HG02798 (cell line): ENCODE measurements at regions not wholly inside any gene's neighbourhood (a gene's known extent, or its start where the extent isn't known, plus 50 kb on each side); places are given as distances from the start of the nearest gene placed in this dataset.
"Not testable (repeated sequence)": the region's sequence is repeated elsewhere in the genome, so short reads cannot be mapped to it uniquely, and the experiment has no call there.

Experiments
- ATAC-seq: cut with Tn5 transposase; IDR thresholded peaks from one replicate; pipeline ENCODE4 v1.9.1; 2021; ENCODE audit warnings: mild to moderate bottlenecking; ENCODE audit not compliant: unreplicated experiment, poor library complexity

DNA sequence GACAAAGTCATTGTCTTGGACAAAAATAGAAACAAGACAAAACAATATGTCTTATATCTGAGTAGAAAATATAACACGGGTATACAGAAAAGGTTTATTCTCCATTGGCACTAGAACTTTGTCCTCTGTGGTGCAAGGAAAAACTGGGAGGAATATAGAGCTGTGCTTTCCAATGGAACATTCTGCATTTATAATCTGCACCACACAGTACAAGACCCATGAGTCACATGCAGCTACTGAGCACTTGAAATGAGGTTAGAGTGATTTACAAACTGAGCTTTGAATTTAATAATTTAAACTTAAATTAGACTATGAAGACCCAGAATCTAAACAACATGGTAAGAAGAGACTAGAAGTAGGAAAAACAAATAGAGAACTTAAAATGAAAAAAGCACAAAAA is 86.1 kb downstream of the RAP2A start:
- no peak for ATAC-seq

DNA sequence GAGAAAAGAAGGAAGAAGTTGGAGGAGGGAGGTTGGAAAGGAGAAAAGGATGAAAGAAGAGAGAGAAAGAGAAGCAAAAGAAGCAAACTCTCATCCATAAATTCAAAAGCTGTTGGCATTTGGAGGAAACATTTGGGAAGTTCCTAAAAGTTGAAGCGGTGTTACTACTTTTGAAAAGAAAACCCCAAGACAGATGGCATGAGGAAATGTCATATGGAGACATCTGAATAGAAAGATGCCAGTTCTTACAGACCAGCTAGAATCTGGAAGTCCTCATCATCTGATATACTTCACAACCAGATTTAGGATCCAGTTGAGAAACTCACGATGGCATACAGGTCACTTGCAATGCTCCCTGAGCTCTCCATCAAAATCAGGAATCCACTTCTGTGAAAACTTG is 86.9 kb downstream of the RAP2A start:
- ATAC-seq, result no peak

DNA sequence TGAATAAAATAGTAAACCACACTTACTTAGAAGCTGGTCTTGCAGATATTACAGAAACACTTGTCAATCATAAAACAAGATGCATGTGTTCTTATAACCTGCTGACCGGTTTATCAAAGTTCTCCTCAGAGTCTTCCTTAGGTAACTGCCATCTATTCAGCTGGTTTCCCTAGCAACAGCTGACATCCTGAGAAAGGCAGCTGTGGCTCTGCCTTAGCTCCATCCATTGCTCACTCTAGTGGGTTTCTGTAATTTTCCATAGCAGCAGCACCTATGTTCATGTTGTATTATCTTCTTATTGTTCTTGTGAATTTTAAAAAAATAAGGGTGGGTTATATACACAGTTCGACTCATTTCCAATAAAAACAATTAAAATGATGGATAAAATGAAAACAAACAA is 87.8 kb downstream of the RAP2A start:
- ATAC-seq, result no peak

DNA sequence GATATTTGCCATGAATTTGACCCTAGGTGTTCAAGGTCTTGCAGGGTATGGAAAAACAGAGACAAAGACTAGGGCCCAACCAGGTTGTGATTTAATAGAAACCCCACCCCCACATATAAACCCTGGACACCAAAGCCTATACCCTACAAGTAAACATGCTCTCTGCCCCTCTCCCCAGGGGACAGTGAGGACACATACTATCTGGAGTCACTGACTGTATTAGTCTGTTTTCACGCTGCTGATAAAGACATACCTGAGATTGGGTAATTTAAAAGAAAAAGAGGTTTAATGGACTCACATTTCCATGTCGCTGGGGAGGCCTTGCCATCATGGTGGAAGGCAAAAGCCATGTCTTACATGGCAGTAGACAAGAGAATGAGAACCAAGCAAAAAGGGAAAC is 88.3 kb downstream of the RAP2A start:
- ATAC-seq, result no peak

DNA sequence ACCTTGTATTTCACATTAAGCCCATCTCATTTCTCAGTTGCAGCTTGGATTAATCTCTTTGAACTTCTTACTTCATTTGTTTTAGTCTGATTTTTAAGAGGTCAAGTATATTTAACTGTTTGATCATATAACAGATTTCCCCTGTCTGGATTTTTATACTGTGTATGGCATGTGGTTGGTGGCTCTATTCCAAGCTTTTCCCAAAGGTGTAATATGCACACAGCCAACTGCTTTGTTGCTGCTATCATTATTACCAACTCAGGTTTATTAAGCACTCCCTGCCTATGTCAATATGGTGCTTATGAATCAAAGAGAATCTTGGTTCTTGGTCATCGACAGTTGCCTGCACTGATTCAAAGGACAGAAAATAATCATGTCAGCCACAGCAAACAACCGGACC is 92.6 kb downstream of the RAP2A start:
- no peak for ATAC-seq

DNA sequence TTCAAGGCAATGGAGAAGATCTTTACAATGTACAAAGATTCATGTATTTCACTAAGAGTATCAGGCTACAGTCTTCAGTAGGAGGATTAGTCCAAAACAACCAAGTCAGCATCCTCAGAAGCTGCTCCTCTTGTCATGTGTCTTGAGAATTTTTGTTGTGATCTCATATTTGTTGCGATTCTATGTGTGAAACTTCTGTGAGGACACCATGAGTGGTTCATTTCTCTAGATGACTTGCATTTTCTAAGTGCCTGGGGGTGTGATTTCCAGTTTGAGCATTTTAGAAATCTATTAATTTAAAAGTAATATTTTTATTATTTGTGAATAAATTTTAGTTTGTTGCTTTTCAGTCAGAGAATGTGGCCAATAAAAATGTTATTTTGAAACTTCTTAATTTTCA is 94.5 kb downstream of the RAP2A start:
- no peak for ATAC-seq

DNA sequence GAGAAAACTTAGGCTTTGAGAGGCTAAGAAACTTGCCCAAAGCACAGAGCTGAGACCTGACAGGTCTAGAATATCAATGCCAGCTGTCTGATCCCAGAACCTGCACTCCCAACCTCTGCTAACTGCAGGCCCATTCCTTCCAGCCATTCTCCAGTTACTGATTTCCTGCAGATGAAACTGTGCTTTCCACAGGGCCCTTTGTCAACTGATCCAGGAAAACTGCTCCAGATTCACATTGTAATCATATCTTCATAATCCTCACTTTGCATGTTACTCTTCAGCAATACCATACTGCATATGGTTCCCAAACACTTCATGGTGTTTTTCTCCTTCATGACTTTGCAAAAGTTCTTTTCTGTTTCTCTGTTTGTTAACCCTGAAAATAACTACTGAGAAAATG is 100.6 kb downstream of the RAP2A start:
- no peak for ATAC-seq

DNA sequence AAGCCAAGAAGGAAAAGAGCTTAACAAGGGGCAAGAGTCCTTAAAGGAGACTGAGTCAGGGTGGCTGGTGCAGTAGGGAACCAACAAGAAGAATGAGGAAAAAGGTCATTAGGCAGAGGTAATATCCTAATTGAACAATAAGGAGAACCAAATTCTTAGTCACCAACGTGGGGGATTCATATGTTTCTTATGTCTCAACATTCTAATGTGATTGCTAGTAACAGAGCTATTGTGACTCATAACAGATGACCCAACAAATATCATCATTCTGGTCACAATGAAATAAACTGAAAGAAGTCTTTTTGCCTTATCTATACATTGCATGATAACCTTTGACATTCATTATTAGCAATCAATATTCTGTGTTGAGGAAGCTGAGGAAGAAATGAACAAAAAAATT is 101.6 kb downstream of the RAP2A start:
- ATAC-seq, result no peak

DNA sequence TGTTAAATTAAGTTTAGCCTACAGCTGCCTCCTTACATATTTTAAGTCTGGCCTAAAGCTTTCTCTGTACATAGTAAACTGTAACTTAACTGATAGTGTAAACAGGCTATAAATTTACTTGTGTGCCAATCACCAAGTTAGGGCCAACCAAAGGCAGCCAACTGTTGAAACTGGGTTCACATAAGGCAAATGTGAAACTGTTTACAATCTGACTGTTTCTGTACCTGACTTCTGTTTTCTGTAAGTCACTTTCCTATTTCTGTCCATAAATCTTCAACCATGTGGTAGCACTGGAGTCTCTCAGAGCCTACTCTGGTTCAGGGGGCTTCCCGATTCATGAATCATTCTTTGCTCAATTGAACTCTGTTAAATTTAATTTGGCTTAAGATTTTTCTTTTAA is 103.1 kb downstream of the RAP2A start:
- ATAC-seq, result peak; percentile 83

DNA sequence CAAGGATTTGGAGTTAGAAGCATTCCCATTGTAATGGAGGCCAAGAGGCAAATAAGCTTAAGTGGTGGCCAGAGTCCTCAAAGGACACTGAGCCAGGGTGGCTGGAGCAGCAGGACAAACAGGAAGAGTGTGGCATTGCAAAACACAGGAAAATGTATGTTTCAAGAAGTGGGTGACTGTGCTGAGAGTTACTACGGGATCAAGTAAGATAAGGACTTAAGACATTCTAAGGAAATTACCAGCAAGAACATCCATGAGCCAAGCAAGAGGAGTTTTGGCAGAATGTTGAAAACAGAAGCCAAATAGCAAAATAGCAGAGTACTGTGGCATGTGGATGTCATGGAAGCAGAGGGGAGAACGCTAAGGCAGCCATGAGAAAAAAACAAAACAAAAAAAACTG is 104.2 kb downstream of the RAP2A start:
- no peak for ATAC-seq

DNA sequence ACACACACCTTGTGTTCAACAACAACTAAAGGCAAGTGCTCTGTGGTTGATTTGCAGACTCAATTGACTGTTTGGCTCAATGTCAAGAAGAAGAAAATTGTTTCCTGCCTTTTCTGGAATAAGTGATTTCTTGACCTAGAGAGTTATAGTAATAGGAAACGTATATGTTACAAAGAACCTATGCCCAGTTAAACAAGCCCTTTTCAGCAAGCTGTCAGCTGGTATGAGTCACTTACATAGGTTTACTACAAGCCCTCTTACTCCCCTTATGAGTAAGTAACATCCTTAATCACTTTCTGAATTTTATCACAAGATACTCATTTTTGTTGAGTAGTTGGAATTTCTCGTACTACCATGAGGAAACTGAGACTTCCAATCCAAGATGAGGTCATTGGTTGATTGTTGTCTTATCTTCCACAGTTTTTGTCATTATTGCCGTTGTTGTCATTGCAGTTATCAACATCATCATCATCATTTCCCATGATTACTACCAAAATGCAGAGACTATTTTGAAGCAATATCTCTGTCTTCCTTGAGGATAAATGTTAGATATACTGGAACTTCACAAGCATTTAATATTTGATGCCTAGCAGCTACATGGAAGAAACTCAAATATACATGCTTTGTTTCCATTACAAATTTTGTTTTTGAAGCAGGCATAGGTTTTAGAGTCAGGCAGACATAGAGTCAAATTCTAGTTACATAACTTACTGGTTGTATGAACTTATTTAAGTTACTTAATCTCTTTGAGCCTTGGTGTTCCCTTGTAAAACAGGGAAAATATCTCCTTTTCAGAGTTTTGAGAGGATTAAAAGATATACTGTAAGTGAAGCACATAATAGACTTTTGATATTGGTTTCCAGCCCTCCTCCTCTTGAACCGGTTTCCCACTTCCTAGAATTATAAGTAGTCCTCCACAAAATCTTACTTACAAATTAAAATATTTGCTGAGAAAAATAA is 106.0 kb downstream of the RAP2A start:
- peak; percentile 44 for ATAC-seq

DNA sequence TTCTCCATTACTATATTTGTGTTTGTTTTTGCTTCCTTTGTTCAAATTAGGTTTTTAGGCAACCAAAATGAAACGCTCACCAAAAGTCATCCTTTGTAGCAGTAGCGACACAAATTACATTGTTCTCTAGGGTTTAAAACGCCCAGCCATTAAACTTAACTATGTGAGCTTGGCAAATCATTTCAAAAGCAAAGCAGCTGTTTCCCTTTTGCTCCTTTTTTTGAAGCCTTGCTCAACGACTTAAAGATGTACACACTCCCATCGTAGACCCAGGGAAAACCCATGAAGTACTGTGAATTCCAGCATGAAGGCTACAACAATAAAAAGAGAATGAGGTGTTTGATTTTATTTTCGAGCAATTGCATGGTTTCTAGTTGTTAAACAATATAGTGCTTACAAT is 106.7 kb downstream of the RAP2A start:
- no peak for ATAC-seq

DNA sequence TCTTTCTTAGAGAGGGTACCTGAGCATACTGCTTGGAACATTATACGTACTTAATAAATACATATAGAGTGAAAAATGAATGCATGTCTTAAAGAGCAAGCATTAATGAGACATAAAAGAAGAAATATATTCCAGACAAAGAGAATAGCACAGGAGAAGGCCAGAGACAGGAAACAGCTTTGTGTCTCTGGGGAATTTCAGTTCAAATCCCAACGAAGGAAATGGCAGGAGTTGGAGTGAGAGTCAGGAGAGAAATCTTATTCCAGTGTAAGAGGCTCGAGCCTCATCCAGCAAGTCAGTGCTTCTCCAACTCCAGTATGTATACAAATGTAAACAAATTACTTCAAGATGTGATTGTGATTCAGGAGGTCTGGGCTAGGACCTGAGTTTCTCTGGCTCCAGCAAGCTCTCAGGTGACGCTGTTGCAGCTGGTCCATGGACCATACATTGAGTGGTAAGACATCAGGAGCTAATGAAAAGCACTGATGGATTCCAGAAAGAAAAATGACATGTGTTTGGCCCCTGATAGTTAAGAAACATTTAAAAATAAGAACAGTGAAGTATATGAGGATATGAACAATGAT is 108.2 kb downstream of the RAP2A start:
- ATAC-seq, result no peak

DNA sequence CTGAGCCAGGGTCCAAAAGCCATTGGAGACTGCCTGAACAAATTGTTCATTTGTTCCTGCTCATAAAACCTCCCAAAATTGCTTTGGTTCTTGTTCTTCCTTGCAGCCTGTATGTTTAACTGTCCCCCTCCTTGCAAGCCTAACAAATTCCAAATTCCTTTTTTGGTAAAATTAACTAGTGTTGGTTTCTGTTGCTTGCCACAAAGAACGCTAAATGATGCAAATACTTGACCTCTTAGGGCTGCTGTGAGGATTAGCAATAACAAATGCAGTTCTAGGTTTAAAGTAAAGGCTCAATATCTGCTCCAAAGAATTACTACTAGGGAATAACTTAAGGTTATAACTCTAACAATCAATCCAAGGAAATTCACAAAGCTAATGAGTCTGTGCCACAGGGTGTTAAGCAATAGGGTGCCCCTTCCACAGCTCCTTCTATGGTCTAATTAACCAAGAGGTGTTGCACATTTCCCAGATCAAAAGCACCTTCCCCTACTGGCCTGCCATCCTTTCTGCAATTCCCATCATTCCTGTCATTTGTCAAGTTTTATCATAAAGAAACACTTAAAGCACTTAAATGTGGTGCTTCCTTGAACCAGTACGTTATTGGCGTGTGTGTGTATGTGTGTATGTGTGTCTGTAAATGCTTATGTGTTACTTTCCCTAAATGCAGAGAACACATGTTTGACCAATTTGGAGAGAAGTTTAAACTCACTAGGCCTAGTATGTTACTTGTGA is 110.2 kb downstream of the RAP2A start:
- no peak for ATAC-seq

DNA sequence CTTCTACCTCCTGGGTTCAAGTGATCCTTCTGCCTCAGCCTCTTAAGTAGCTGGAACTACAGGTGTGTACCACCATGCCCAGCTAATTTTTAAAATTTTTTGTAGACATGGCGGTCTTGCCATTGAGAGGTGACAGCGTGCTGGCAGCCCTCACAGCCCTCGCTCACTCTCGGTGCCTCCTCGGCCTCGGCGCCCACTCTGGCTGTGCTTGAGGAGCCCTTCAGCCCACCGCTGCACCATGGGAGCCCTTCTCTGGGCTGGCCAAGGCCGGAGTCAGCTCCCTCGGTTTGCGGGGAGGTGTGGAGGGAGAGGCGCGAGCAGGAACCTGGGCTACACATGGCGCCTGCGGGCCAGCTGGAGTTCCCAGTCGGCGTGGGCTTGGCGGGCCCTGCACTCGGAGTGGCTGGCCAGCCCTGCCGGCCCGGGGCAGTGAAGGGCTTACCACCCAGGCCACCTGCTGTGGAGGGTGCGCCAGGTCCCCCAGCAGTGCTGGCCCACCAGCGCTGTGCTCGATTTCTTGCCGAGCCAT is 111.1 kb downstream of the RAP2A start:
- not testable (repeated sequence) for ATAC-seq

DNA sequence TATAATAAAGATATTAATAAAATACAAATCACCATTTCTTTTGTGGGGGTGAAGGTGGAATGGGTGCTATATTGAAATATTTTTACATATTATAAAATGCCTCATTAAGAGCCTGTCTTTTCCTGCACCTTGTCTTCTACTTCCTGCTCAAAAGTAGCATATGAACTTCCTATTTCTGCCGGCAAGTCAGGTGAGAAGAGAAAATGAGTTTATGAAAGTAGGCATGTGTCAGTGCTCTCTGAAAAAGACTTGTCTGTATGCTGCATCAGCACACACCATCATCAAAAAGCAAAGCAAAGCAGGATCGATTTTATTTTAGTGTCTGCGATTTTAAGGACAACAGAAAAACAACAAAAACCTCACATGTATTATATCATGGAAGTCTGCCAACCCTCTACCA is 114.2 kb downstream of the RAP2A start:
- peak; percentile 55 for ATAC-seq

DNA sequence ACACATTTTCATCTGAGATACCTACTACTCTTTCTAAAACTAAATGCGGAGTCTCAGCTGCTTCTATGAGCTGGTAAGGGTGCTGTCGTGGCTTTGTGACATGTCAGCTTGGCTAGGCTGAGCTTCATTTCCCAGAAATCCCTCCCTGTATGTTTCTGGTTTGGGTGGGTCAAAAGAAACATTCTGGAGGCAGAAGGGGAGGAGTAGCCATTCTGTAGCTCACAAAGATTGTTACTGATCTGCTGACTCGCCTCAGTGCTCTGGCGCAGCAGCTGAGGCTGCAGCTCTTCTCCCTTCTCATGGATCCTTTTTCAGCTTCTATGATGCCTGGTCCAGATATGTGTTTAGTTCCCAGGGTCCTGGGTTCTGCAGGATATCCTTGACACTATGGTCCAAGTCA is 114.7 kb downstream of the RAP2A start:
- no peak for ATAC-seq

DNA sequence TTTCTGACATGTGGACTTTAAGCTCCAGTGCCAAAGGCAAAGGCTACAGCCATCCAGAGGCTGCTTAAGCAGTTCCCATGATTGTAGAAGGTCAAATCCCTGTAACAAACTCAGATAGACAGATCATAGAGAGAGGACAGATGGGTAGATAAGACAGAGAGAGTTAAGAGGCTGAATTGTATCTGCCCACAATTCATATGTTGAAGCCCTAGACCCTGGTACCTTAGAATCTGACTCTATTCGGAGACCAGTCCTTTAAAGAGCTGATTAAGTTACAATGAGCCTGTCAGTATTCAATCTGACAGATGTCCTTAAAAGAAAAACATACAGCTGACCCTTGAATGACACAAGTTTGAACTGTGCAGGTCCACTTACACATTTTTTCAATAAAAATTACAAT is 115.2 kb downstream of the RAP2A start:
- no peak for ATAC-seq

DNA sequence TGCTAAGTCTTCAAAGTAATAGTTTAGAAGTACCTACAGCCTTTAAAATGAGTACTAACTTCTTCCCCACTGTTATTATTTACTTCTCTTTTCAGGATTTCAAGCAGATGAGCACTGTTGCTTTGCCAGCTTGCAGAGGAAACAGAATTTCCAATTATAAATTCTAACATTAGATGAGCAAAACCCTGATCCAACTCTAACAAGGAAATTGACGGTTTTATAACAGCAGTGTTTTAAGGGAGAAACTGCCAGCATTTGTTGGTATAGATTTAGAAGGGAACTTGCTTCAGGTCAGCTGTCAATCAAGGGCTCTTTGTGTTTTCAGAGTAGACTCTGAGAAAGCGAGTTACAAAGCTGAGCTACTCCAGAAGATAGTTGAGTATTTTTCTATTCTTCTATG is 120.5 kb downstream of the RAP2A start:
- ATAC-seq, result no peak

DNA sequence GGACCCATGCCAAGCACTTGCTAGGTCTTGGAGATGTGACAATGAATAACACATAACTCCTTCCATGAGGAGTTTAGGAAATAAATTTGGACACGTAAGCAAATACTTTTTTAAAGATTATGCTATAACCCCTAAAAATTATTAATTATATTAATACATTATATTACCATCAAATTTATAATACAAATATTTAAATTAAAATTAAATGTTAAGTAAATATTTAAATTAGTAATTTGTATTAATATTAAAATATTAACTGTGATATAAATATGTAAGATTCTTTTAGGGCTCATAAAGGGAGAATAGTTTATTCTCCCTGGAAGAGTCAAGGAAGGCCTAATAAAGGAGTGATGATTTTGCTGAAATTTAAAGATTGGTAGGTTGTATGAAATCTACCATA is 121.1 kb downstream of the RAP2A start:
- no peak for ATAC-seq

DNA sequence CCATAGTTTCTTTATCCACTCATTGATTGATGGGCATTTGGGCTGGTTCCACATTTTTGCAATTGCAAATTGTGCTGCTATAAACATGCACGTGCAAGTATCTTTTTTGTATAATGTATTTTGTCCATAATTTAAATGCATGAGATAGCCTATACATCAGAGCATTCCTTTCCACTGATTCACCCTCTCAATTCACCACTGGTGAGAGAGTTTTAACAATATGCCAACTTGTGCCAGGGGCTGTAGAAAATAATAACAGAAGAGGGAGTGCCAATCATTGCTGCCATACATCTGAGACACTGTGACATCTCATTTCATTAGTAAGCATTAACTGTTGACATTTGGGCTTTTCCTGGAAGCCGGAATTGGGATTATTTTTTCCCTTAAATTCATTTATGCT is 125.1 kb downstream of the RAP2A start:
- ATAC-seq, result no peak
